Liver (tissue), 7 donors: ENCODE measurements at regions not wholly inside any gene's neighbourhood (a gene's known extent, or its start where the extent isn't known, plus 50 kb on each side); places are given as distances from the start of the nearest gene placed in this dataset.
A peak's percentile ranks its signal among the peaks of the same experiment; 100 is the strongest.

ENCODE experiments used
- DNase-seq: peaks from one replicate; pipeline ENCODE4 v3.0.0-alpha.2; 2017; ENCODE audit warnings: low spot score
- H3K27ac ChIP-seq, 2 donors: one replicate each; pipeline ENCODE4 v1.7.0; 2013; ENCODE audit warnings: inconsistent platforms in 2 of 2, low read length in 2 of 2, control low read depth in 1 of 2, low read depth in 1 of 2, mild to moderate bottlenecking in 1 of 2
- H3K27me3 ChIP-seq, 4 donors: one replicate each; pipeline versions ENCODE4 v1.6.1 to v1.7.0; 2013; ENCODE audit warnings: low read length in 3 of 4, inconsistent platforms in 1 of 4, mild to moderate bottlenecking in 1 of 4, moderate library complexity in 1 of 4; ENCODE audit not compliant: control insufficient read depth in 4 of 4, insufficient read depth in 4 of 4
- H3K36me3 ChIP-seq, 4 donors: one replicate each; pipeline versions ENCODE4 v1.6.1 to v1.7.0; 2013; ENCODE audit warnings: low read length in 3 of 4, mild to moderate bottlenecking in 3 of 4, low read depth in 1 of 4, moderate library complexity in 1 of 4; ENCODE audit not compliant: control insufficient read depth in 4 of 4, insufficient read depth in 3 of 4
- H3K4me1 ChIP-seq, 4 donors: one replicate each; pipeline versions ENCODE4 v1.6.1 to v1.7.0; 2013; ENCODE audit warnings: low read length in 3 of 4, mild to moderate bottlenecking in 3 of 4, moderate library complexity in 1 of 4; ENCODE audit not compliant: control insufficient read depth in 4 of 4, insufficient read depth in 4 of 4
- H3K4me3 ChIP-seq, 3 donors: one replicate each; pipeline versions ENCODE4 v1.6.1 to v1.7.0; 2013; ENCODE audit warnings: low read length in 3 of 3, control low read depth in 1 of 3, low read depth in 1 of 3, mild to moderate bottlenecking in 1 of 3
- H3K9ac ChIP-seq, 2 donors: one replicate each; pipeline ENCODE4 v1.7.0; 2013; ENCODE audit warnings: low read length in 2 of 2, mild to moderate bottlenecking in 2 of 2, moderate library complexity in 2 of 2, control low read depth in 1 of 2, low read depth in 1 of 2
- H3K9me3 ChIP-seq, 4 donors: one replicate each; pipeline versions ENCODE4 v1.6.1 to v1.7.0; 2013; ENCODE audit warnings: low read length in 3 of 4; ENCODE audit not compliant: control insufficient read depth in 4 of 4
- EGR1 ChIP-seq, 2 donors: IDR thresholded peaks; 2 replicates each; pipeline ENCODE4 v1.6.1; 2016 to 2018; ENCODE audit warnings: antibody characterized with exemption in 2 of 2, low read depth in 2 of 2
- FOXA2 ChIP-seq: IDR thresholded peaks from 2 replicates; pipeline ENCODE4 v1.6.1; 2016; ENCODE audit warnings: antibody characterized with exemption
- GABPA ChIP-seq, 2 donors: IDR thresholded peaks in 1 of 2; conservative IDR thresholded peaks in 1 of 2; 2 replicates each; pipeline ENCODE4 v1.6.1; 2016; ENCODE audit warnings: antibody characterized with exemption in 2 of 2, mild to moderate bottlenecking in 1 of 2, moderate library complexity in 1 of 2
- HNF4G ChIP-seq: IDR thresholded peaks from 2 replicates; pipeline ENCODE4 v1.6.1; 2016; ENCODE audit warnings: antibody characterized with exemption
- JUND ChIP-seq, 2 donors: IDR thresholded peaks; 2 replicates each; pipeline ENCODE4 v1.6.1; 2016; ENCODE audit warnings: antibody characterized with exemption in 2 of 2
- MAX ChIP-seq: IDR thresholded peaks from 2 replicates; pipeline ENCODE4 v1.6.1; 2016; ENCODE audit warnings: antibody characterized with exemption
- NR2F2 ChIP-seq: IDR thresholded peaks from 2 replicates; pipeline ENCODE4 v1.6.1; 2016; ENCODE audit warnings: antibody characterized with exemption
- RAD21 ChIP-seq, 2 donors: IDR thresholded peaks; 2 replicates each; pipeline ENCODE4 v1.6.1; 2016; ENCODE audit warnings: antibody characterized with exemption in 2 of 2, mild to moderate bottlenecking in 2 of 2
- RXRA ChIP-seq, 2 donors: IDR thresholded peaks; 2 replicates each; pipeline ENCODE4 v1.6.1; 2017 to 2018; ENCODE audit warnings: antibody characterized with exemption in 2 of 2, mild to moderate bottlenecking in 1 of 2
- SP1 ChIP-seq: IDR thresholded peaks from 2 replicates; pipeline ENCODE4 v1.6.1; 2018; ENCODE audit warnings: antibody characterized with exemption, mild to moderate bottlenecking
- TAF1 ChIP-seq: conservative IDR thresholded peaks from 2 replicates; pipeline ENCODE4 v1.6.1; 2016; ENCODE audit warnings: antibody characterized with exemption, mild to moderate bottlenecking
- YY1 ChIP-seq: IDR thresholded peaks from 2 replicates; pipeline ENCODE4 v1.6.1; 2016; ENCODE audit warnings: antibody characterized with exemption, mild to moderate bottlenecking
- ZBTB33 ChIP-seq: IDR thresholded peaks from 2 replicates; pipeline ENCODE4 v1.6.1; 2016; ENCODE audit warnings: antibody characterized with exemption
- WGBS: extraction: QIAGEN DNeasy Blood & Tissue Kit; methylation state at CpG from one replicate; pipeline ENCODE4 v1.1.7; 2013; 5-methylcytosine and 5-hydroxymethylcytosine counted together
- TF ChIP-seq, protein P1 (sequence below): IDR thresholded peaks from 2 replicates; pipeline ENCODE4 v1.6.1; 2016; ENCODE audit warnings: antibody characterized with exemption
- TF ChIP-seq, protein P2 (sequence below): IDR thresholded peaks from 2 replicates; pipeline ENCODE4 v1.6.1; 2016; ENCODE audit warnings: antibody characterized with exemption, mild to moderate bottlenecking
- donor health status: healthy.
- donor health status: healthy.
- donor health status: healthy.
- donor health status: healthy.

DNA sequence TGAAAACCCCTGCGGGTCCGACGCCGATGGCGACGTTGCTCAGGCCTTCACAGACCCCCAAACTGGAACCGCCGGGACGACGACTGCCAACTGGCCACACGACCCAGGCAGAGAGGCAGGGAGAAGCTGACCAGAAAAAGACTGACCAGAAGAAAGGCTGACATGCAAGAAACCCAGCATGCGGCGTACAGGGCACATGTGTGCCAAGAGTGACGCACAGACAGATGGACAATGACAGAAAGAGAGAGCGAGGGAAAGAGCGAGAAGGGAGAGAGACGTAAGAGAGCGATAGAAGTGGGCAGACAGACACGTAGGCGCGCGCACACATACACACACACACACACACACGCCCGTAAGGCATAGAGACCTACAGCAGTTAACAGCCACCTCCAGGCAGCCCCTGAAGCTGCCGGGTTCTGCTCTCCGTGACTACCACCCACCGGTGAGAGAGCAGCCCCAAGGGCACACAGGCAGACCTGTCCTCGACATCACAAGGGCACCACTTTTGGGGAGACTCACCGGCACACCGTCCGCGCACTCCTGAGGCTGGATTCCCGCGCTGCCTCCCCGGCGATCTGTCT, 67.2 kb upstream of the ZNF527 start:
- Histone ChIP-seq H3K27me3 (no peaks in the 10 kb centered on the region), H3K36me3 (no peaks in the 10 kb centered on the region), H3K4me1 (no peaks in the 10 kb centered on the region), H3K9me3 (peaks cover 19 to 43% (median 29%) of the 10 kb centered on the region in 4 donors), H3K27ac (no peak overlapping the region), H3K9ac (no peak overlapping the region), H3K4me3 (peak overlapping the region; percentile 32 to 56 (median 49))
- TF ChIP-seq YY1 (no peak), FOXA2 (no peak), TAF1 (no peak), GABPA (IDR thresholded peaks at IDR 0.05 in 1 of 2, conservative IDR thresholded peaks at IDR 0.05 in 1 of 2) (no peak), EGR1 (IDR thresholded peaks at IDR 0.05; ENCODE audit: low read depth in 2 of 2) (no peak), NR2F2 (no peak), HNF4G (no peak), MAX (no peak), RAD21 (IDR thresholded peaks at IDR 0.05) (no peak), RXRA (IDR thresholded peaks at IDR 0.05) (no peak), ZBTB33 (no peak), JUND (IDR thresholded peaks at IDR 0.05) (no peak)
- TF ChIP-seq, protein P1, sequence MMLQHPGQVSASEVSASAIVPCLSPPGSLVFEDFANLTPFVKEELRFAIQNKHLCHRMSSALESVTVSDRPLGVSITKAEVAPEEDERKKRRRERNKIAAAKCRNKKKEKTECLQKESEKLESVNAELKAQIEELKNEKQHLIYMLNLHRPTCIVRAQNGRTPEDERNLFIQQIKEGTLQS: no peak
- TF ChIP-seq, protein P2, sequence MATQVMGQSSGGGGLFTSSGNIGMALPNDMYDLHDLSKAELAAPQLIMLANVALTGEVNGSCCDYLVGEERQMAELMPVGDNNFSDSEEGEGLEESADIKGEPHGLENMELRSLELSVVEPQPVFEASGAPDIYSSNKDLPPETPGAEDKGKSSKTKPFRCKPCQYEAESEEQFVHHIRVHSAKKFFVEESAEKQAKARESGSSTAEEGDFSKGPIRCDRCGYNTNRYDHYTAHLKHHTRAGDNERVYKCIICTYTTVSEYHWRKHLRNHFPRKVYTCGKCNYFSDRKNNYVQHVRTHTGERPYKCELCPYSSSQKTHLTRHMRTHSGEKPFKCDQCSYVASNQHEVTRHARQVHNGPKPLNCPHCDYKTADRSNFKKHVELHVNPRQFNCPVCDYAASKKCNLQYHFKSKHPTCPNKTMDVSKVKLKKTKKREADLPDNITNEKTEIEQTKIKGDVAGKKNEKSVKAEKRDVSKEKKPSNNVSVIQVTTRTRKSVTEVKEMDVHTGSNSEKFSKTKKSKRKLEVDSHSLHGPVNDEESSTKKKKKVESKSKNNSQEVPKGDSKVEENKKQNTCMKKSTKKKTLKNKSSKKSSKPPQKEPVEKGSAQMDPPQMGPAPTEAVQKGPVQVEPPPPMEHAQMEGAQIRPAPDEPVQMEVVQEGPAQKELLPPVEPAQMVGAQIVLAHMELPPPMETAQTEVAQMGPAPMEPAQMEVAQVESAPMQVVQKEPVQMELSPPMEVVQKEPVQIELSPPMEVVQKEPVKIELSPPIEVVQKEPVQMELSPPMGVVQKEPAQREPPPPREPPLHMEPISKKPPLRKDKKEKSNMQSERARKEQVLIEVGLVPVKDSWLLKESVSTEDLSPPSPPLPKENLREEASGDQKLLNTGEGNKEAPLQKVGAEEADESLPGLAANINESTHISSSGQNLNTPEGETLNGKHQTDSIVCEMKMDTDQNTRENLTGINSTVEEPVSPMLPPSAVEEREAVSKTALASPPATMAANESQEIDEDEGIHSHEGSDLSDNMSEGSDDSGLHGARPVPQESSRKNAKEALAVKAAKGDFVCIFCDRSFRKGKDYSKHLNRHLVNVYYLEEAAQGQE: no peak
- no peak for DNase-seq
- WGBS: 46% methylated on average over 36 of the region's 36 CpGs

- no peak for TF ChIP-seq JUND (IDR thresholded peaks at IDR 0.05)
- TF ChIP-seq RXRA (IDR thresholded peaks at IDR 0.05): no peak
- no peak for TF ChIP-seq FOXA2
- no peak for TF ChIP-seq TAF1
- peak; percentile 35 for TF ChIP-seq YY1
- TF ChIP-seq SP1: no peak
- TF ChIP-seq RAD21 (IDR thresholded peaks at IDR 0.05): no peak
- no peak for DNase-seq
- peak overlapping the region; percentile 32 to 56 (median 49) for H3K4me3 ChIP-seq
- H3K9ac ChIP-seq: no peak overlapping the region
- WGBS: 38% methylated on average over 44 of the region's 44 CpGs
- H3K4me1 ChIP-seq: no peaks in the 10 kb centered on the region
- no peaks in the 10 kb centered on the region for H3K27me3 ChIP-seq
- H3K36me3 ChIP-seq: no peaks in the 10 kb centered on the region
- H3K9me3 ChIP-seq: peaks cover 23 to 49% (median 32%) of the 10 kb centered on the region in 4 donors
- no peak overlapping the region for H3K27ac ChIP-seq
Measured at GRCh38 chr19:37304190-37304883, 66.6 kb upstream of the ZNF527 start.
